ENCODE measurements at regions not wholly inside any gene's neighbourhood (a gene's known extent, or its start where the extent isn't known, plus 50 kb on each side); places are given as distances from the start of the nearest gene placed in this dataset.
A peak's percentile ranks its signal among the peaks of the same experiment; 100 is the strongest.
"Not testable (repeated sequence)": the region's sequence is repeated elsewhere in the genome, so short reads cannot be mapped to it uniquely, and the experiment has no call there.

GRCh38 chr3:177676148-177676547, 478.9 kb upstream of the TBL1XR1 start:
- DNase-seq (ENCODE audit: low spot score) = no peak

GRCh38 chr3:177676947-177677587, 479.8 kb upstream of the TBL1XR1 start:
- peak; percentile 83 for DNase-seq (ENCODE audit: low spot score)

- no peak for DNase-seq (ENCODE audit: low spot score)
Measured at GRCh38 chr3:177679568-177680471, 482.5 kb upstream of the TBL1XR1 start.

GRCh38 chr3:177680472-177680821, 483.2 kb upstream of the TBL1XR1 start:
- peak; percentile 43 for DNase-seq (ENCODE audit: low spot score)

GRCh38 chr3:177681156-177681555, 483.9 kb upstream of the TBL1XR1 start:
- DNase-seq (ENCODE audit: low spot score) = no peak

GRCh38 chr3:177681852-177682251, 484.6 kb upstream of the TBL1XR1 start:
- DNase-seq (ENCODE audit: low spot score) = no peak

- no peak for DNase-seq (ENCODE audit: low spot score)
Measured at GRCh38 chr3:177683586-177683985, 486.3 kb upstream of the TBL1XR1 start.

GRCh38 chr3:177686671-177687070, 489.4 kb upstream of the TBL1XR1 start:
- no peak for DNase-seq (ENCODE audit: low spot score)

GRCh38 chr3:177687291-177687690, 490.0 kb upstream of the TBL1XR1 start:
- no peak for DNase-seq (ENCODE audit: low spot score)

- no peak for DNase-seq (ENCODE audit: low spot score)
Measured at GRCh38 chr3:177688152-177688551, 490.9 kb upstream of the TBL1XR1 start.

- DNase-seq (ENCODE audit: low spot score) = no peak
Measured at GRCh38 chr3:177689077-177689476, 491.8 kb upstream of the TBL1XR1 start.

GRCh38 chr3:177689869-177690268, 492.6 kb upstream of the TBL1XR1 start:
- DNase-seq (ENCODE audit: low spot score) = no peak

- DNase-seq (ENCODE audit: low spot score) = no peak
Measured at GRCh38 chr3:177690306-177690705, 493.0 kb upstream of the TBL1XR1 start.

GRCh38 chr3:177692304-177692975, 495.2 kb upstream of the TBL1XR1 start:
- DNase-seq (ENCODE audit: low spot score) = no peak

GRCh38 chr3:177693616-177694264, 496.5 kb upstream of the TBL1XR1 start:
- no peak for DNase-seq (ENCODE audit: low spot score)

- no peak for DNase-seq (ENCODE audit: low spot score)
Measured at GRCh38 chr3:177694316-177694715, 497.0 kb upstream of the TBL1XR1 start.

- no peak for DNase-seq (ENCODE audit: low spot score)
Measured at GRCh38 chr3:177694951-177695350, 497.7 kb upstream of the TBL1XR1 start.

GRCh38 chr3:177700117-177700516, 502.8 kb upstream of the TBL1XR1 start:
- DNase-seq (ENCODE audit: low spot score) = no peak

GRCh38 chr3:177703788-177704187, 506.5 kb upstream of the TBL1XR1 start:
- peak; percentile 72 for DNase-seq (ENCODE audit: low spot score)

GRCh38 chr3:177705976-177706823, 508.9 kb upstream of the TBL1XR1 start:
- DNase-seq (ENCODE audit: low spot score) = no peak

GRCh38 chr3:177709470-177709869, 512.2 kb upstream of the TBL1XR1 start:
- DNase-seq (ENCODE audit: low spot score) = not testable (repeated sequence)
